DOHH2 (cell line): ENCODE measurements at regions not wholly inside any gene's neighbourhood (a gene's known extent, or its start where the extent isn't known, plus 50 kb on each side); places are given as distances from the start of the nearest gene placed in this dataset.

Source experiments
- H3F3A ChIP-seq: fragments of 200-600 bp; sonication (generic), shearing (Covaris generic); 2 replicates; pipeline ENCODE4 v1.6.0; 2016; ENCODE audit warnings: antibody characterized with exemption, mild to moderate bottlenecking; ENCODE audit not compliant: control insufficient read depth, insufficient read depth
- H3K27ac ChIP-seq: fragments of 200-600 bp; sonication (generic); 2 replicates; pipeline ENCODE4 v1.5.1; 2014; ENCODE audit warnings: low read depth, mild to moderate bottlenecking, low read length, moderate library complexity
- H3K27me3 ChIP-seq: fragments of 200-600 bp; sonication (generic); 2 replicates; pipeline ENCODE4 v1.6.1; 2014; ENCODE audit warnings: mild to moderate bottlenecking, low read length, mixed read lengths; ENCODE audit not compliant: control insufficient read depth
- H3K36me3 ChIP-seq: fragments of 200-600 bp; sonication (generic); 2 replicates; pipeline ENCODE4 v1.6.1; 2014; ENCODE audit warnings: mild to moderate bottlenecking, low read length, moderate library complexity, mixed read lengths; ENCODE audit not compliant: control insufficient read depth
- H3K4me1 ChIP-seq: fragments of 200-600 bp; sonication (generic); 2 replicates; pipeline ENCODE4 v1.6.1; 2014; ENCODE audit warnings: mild to moderate bottlenecking, low read length, mixed read lengths; ENCODE audit not compliant: control insufficient read depth
- H3K4me2 ChIP-seq: fragments of 200-600 bp; sonication (generic); 2 replicates; pipeline ENCODE4 v1.6.0; 2014; ENCODE audit warnings: mild to moderate bottlenecking, low read length, moderate library complexity
- H3K4me3 ChIP-seq: fragments of 200-600 bp; sonication (generic); 2 replicates; pipeline ENCODE4 v1.5.1; 2014; ENCODE audit warnings: mild to moderate bottlenecking, low read length, mixed read lengths
- H3K79me2 ChIP-seq: fragments of 200-600 bp; sonication (generic); 2 replicates; pipeline ENCODE4 v1.6.1; 2014; ENCODE audit warnings: mild to moderate bottlenecking, low read length, mixed read lengths; ENCODE audit not compliant: control insufficient read depth
- H3K9me2 ChIP-seq: fragments of 200-600 bp; sonication (generic); replicated peaks from 2 replicates; pipeline ENCODE4 v1.6.1; 2014; ENCODE audit warnings: mild to moderate bottlenecking, low read length, mixed read lengths; ENCODE audit not compliant: control insufficient read depth
- H3K9me3 ChIP-seq: fragments of 200-600 bp; sonication (generic); 2 replicates; pipeline ENCODE4 v1.6.1; 2014; ENCODE audit warnings: antibody characterized with exemption, low read length, mixed read lengths; ENCODE audit not compliant: control insufficient read depth, insufficient read depth
- H4K20me1 ChIP-seq: fragments of 200-600 bp; sonication (generic); 2 replicates; pipeline ENCODE4 v1.6.0; 2014; ENCODE audit warnings: low read depth, mild to moderate bottlenecking, antibody characterized with exemption, low read length, moderate library complexity; ENCODE audit not compliant: control insufficient read depth, insufficient read depth
- EZH2phosphoT487 ChIP-seq: fragments of 200-600 bp; sonication (generic); IDR thresholded peaks from 2 replicates; pipeline ENCODE4 v1.6.1; 2017; ENCODE audit warnings: borderline replicate concordance, mild to moderate bottlenecking, antibody characterized with exemption, low read length, moderate library complexity, mixed read lengths
- TF ChIP-seq, protein P1 (sequence below): fragments of 200-600 bp; sonication (generic); IDR thresholded peaks from one replicate; pipeline ENCODE4 v1.5.1; 2014; ENCODE audit warnings: antibody characterized with exemption, mild to moderate bottlenecking, low read depth, low read length; ENCODE audit not compliant: poor library complexity, severe bottlenecking

DNA sequence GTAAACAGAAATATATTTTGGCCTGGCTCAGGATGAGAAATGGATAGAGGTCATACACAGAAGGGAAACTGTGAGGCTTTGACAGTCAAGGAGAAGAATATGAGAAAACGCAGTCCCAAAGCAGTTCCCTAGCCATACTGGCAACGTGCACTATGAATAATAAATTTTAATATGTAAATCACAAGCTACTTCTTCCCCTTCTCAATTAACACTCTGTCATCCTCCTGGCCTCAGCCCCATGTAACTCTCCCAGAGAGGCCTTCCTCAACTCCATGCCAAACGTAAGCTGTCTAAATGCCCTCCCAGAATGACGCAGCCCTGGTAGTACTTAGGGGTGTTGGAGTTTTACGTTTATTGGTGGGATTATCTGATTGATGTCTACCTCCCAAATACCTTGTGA lies 732.6 kb downstream of the LIG4 start:
- no peak for TF ChIP-seq EZH2phosphoT487
- TF ChIP-seq, protein P1, sequence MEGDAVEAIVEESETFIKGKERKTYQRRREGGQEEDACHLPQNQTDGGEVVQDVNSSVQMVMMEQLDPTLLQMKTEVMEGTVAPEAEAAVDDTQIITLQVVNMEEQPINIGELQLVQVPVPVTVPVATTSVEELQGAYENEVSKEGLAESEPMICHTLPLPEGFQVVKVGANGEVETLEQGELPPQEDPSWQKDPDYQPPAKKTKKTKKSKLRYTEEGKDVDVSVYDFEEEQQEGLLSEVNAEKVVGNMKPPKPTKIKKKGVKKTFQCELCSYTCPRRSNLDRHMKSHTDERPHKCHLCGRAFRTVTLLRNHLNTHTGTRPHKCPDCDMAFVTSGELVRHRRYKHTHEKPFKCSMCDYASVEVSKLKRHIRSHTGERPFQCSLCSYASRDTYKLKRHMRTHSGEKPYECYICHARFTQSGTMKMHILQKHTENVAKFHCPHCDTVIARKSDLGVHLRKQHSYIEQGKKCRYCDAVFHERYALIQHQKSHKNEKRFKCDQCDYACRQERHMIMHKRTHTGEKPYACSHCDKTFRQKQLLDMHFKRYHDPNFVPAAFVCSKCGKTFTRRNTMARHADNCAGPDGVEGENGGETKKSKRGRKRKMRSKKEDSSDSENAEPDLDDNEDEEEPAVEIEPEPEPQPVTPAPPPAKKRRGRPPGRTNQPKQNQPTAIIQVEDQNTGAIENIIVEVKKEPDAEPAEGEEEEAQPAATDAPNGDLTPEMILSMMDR: no peak
- no peaks in the 10 kb centered on the region for H3K4me1 ChIP-seq
- no peaks in the 10 kb centered on the region for H3K79me2 ChIP-seq
- H3K27me3 ChIP-seq: no peaks in the 10 kb centered on the region
- H3K27ac ChIP-seq: no peak overlapping the region
- H3K9me2 ChIP-seq: no peaks in the 10 kb centered on the region
- no peak overlapping the region for H3K4me3 ChIP-seq
- H3K4me2 ChIP-seq: no peak overlapping the region
- H3K36me3 ChIP-seq: no peaks in the 10 kb centered on the region
- H3K9me3 ChIP-seq: no peaks in the 10 kb centered on the region
- H4K20me1 ChIP-seq: no peaks in the 10 kb centered on the region
- H3F3A ChIP-seq: no peaks in the 10 kb centered on the region

DNA sequence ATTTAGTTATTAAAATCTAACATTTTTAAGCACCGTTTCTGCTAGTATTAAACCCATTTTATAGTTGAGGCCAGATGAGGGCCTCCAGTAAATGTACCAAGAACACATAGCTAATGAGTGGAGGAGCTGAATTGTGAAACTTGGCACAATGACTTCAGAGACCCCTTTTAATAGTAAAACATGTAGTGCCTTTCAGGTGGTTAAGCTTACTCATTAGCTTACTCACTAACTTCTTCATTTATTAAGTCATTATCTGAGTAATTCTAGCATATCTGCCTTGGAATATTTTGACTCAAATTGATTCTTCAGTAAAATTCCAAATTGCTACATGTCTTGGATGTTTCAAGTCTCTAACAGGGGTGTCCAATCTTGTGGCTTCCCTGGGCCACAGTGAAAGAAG lies 735.2 kb downstream of the LIG4 start:
- Histone ChIP-seq H3K27me3 (no peaks in the 10 kb centered on the region), H3K4me1 (no peaks in the 10 kb centered on the region), H3F3A (no peaks in the 10 kb centered on the region), H3K9me2 (no peaks in the 10 kb centered on the region), H3K4me3 (no peak overlapping the region), H3K79me2 (no peaks in the 10 kb centered on the region), H3K4me2 (no peak overlapping the region), H3K36me3 (no peaks in the 10 kb centered on the region), H3K9me3 (no peaks in the 10 kb centered on the region), H3K27ac (no peak overlapping the region), H4K20me1 (no peaks in the 10 kb centered on the region)
- TF ChIP-seq EZH2phosphoT487: no peak
- TF ChIP-seq, protein P1: no peak

GRCh38 chr13:107477772-107478379 lies 737.5 kb downstream of the LIG4 start:
- Histone ChIP-seq H3K79me2 (no peaks in the 10 kb centered on the region), H3K27ac (no peak overlapping the region), H3K9me3 (no peaks in the 10 kb centered on the region), H3K36me3 (no peaks in the 10 kb centered on the region), H3K4me3 (no peak overlapping the region), H3K9me2 (no peaks in the 10 kb centered on the region), H3K4me2 (no peak overlapping the region), H3K4me1 (no peaks in the 10 kb centered on the region), H4K20me1 (no peaks in the 10 kb centered on the region), H3F3A (no peaks in the 10 kb centered on the region), H3K27me3 (no peaks in the 10 kb centered on the region)
- TF ChIP-seq, protein P1: no peak
- TF ChIP-seq EZH2phosphoT487: no peak
